BLaER1 (cell line): ENCODE measurements at regions not wholly inside any gene's neighbourhood (a gene's known extent, or its start where the extent isn't known, plus 50 kb on each side); places are given as distances from the start of the nearest gene placed in this dataset.
"Not testable (repeated sequence)": the region's sequence is repeated elsewhere in the genome, so short reads cannot be mapped to it uniquely, and the experiment has no call there.

Experiments used
- H3K27ac ChIP-seq: shearing (Covaris generic); formaldehyde crosslinking; 2 replicates; pipeline ENCODE4 v1.8.1; 2022
- H3K27me3 ChIP-seq: shearing (Covaris generic); formaldehyde crosslinking; 2 replicates; pipeline ENCODE4 v1.8.1; 2022
- H3K36me3 ChIP-seq: shearing (Covaris generic); formaldehyde crosslinking; 2 replicates; pipeline ENCODE4 v1.8.1; 2022
- H3K4me1 ChIP-seq: shearing (Covaris generic); formaldehyde crosslinking; 2 replicates; pipeline ENCODE4 v1.8.1; 2022
- H3K4me2 ChIP-seq: shearing (Covaris generic); formaldehyde crosslinking; 2 replicates; pipeline ENCODE4 v1.8.1; 2022
- H3K4me3 ChIP-seq: shearing (Covaris generic); formaldehyde crosslinking; 2 replicates; pipeline ENCODE4 v1.8.1; 2022
- H3K9ac ChIP-seq: shearing (Covaris generic); formaldehyde crosslinking; 2 replicates; pipeline ENCODE4 v1.8.1; 2022
- H3K9me3 ChIP-seq: shearing (Covaris generic); formaldehyde crosslinking; 2 replicates; pipeline ENCODE4 v1.8.1; 2022
- H4K20me1 ChIP-seq: shearing (Covaris generic); formaldehyde crosslinking; 2 replicates; pipeline ENCODE4 v1.8.1; 2022
- Cebpa-rat ChIP-seq: shearing (Covaris generic); IDR thresholded peaks from 2 replicates; pipeline ENCODE4 v1.8.1; 2022

DNA sequence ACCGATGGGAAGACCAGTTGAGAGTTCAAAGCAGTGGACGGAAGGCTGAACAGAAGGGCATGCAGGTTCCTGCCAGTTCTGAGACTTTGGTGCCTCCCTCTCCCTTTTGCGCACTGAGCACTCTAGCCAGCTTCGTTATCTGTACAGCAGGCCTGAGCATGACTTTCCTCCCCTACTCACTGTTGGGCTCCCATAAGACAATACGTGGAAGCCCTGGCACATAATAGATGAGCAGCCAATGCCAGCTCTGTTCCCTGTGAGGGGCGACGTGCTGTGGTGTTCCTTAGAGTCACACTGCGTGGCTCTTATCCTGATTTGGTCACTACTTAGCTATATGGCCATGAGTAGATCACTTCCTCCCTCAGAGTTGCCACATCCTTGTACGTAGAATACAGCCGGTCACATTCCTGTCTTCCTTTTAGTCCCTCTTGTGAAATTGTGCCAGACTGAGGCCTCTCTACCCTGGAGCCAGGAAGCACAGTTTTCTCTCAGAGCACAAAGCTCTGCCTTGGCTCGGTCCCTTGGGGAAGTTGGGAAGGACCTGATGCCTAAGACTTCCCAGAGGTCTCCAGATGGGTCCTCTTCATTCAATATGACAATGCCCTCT is 160.4 kb upstream of the MAMLD1 start:
- peaks cover 7% of the 10 kb centered on the region; the same call in 1 of the 2 replicates for H3K9me3 ChIP-seq
- no peaks in the 10 kb centered on the region for H3K36me3 ChIP-seq
- H3K27me3 ChIP-seq, result no peaks in the 10 kb centered on the region
- no peak for TF ChIP-seq Cebpa-rat
- H3K4me3 ChIP-seq, result no peak overlapping the region
- no peak overlapping the region for H3K27ac ChIP-seq
- H4K20me1 ChIP-seq, result no peaks in the 10 kb centered on the region
- no peak overlapping the region for H3K9ac ChIP-seq
- no peak overlapping the region; the same call in 1 of the 2 replicates for H3K4me2 ChIP-seq
- peaks cover 39% of the 10 kb centered on the region for H3K4me1 ChIP-seq

DNA sequence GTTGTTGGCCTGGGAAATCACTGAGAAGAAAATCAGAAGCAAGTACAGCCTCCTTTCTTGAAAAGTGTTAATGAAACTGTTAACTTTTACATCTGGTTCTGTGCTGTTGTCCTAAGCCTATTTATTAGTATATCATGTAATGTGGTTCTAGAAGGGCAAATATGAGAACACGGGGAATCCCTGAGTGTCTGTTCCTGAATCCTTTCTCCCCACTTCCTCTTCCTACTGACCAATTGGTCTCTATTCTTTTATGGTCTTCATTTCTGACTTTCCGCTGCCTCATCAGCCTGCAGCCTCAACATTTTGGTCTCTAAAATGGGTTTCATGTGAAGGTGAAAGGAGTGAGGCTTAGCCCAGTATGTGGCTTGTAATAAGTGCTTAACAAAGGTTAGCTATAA is 159.9 kb upstream of the MAMLD1 start:
- Histone ChIP-seq H3K27ac (no peak overlapping the region), H4K20me1 (no peaks in the 10 kb centered on the region), H3K4me1 (peaks cover 38% of the 10 kb centered on the region), H3K36me3 (no peaks in the 10 kb centered on the region), H3K27me3 (no peaks in the 10 kb centered on the region), H3K9ac (no peak overlapping the region), H3K9me3 (peaks cover 12% of the 10 kb centered on the region), H3K4me2 (no peak overlapping the region; the same call in 1 of the 2 replicates), H3K4me3 (no peak overlapping the region)
- TF ChIP-seq Cebpa-rat, result no peak

DNA sequence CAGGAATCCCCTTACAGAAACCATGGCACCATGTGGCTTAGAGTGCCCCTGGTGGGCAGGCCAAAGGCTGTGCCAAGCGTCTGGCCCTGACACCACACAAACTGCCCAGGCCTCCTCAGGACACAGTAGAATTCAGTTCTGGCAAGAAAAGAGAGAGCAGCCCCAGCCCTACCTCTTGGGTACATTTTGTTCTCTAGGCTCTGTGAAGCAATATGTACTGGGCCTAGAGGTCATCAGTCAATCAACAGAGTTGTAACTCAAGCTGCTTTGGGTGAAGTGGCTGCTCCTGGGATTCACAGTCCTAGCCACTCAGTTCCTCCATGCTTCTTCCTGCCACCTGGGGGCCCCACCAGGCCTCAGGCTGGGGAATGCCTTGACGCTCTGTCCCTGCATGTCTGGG is 158.1 kb upstream of the MAMLD1 start:
- Histone ChIP-seq H4K20me1 (no peaks in the 10 kb centered on the region), H3K9me3 (peaks cover 12% of the 10 kb centered on the region), H3K4me2 (no peak overlapping the region), H3K4me1 (peaks cover 21% of the 10 kb centered on the region), H3K4me3 (no peak overlapping the region), H3K27me3 (no peaks in the 10 kb centered on the region), H3K9ac (no peak overlapping the region), H3K36me3 (no peaks in the 10 kb centered on the region), H3K27ac (no peak overlapping the region)
- TF ChIP-seq Cebpa-rat, result no peak

DNA sequence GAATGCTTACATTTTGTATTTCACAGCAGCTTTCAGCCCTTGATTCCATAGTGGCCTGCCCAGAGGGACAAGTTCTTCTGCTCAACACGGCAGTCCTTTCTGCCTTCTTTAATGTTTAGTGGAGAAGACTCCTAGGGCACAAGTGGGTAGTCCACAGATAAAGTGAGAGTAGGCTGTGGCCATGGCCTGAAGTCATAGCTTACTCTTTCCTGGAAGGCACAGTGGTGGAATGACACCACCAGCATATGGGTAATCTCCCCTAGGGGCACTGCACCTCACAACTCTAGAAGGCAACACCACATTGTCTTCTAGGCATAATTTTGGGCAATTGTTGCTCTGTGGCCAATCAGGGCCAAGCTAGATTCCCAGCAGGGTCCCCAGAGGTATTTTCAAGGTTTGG is 155.4 kb upstream of the MAMLD1 start:
- Histone ChIP-seq H3K27ac (no peak overlapping the region), H4K20me1 (no peaks in the 10 kb centered on the region), H3K9me3 (peaks cover 12% of the 10 kb centered on the region), H3K4me1 (peaks cover 15% of the 10 kb centered on the region), H3K4me3 (no peak overlapping the region), H3K27me3 (no peaks in the 10 kb centered on the region), H3K9ac (no peak overlapping the region), H3K4me2 (no peak overlapping the region), H3K36me3 (no peaks in the 10 kb centered on the region)
- no peak for TF ChIP-seq Cebpa-rat

DNA sequence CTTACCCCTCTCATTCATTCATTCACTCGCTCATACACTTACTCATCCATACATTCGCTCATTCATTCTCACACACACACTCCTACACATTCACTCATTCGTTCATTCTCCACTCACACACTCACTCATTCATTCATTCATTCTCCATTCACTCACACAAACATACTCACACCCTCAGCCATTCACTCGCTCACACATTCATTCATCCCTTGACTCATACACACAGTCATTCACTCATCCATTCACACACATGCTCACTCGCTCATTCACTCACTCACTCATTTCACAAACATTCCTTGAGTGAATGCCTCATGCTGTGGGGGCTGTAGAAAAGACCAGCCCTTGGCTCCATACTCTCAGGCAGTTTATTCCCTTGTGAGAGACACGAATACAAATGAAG is 151.1 kb upstream of the MAMLD1 start:
- H3K9ac ChIP-seq, result no peak overlapping the region
- H3K4me3 ChIP-seq, result no peak overlapping the region
- H3K27ac ChIP-seq, result no peak overlapping the region
- no peak for TF ChIP-seq Cebpa-rat
- peaks cover 12% of the 10 kb centered on the region for H3K9me3 ChIP-seq
- no peaks in the 10 kb centered on the region for H3K27me3 ChIP-seq
- H3K36me3 ChIP-seq, result no peaks in the 10 kb centered on the region
- H4K20me1 ChIP-seq, result no peaks in the 10 kb centered on the region
- H3K4me1 ChIP-seq, result peaks cover 19% of the 10 kb centered on the region
- no peak overlapping the region for H3K4me2 ChIP-seq

DNA sequence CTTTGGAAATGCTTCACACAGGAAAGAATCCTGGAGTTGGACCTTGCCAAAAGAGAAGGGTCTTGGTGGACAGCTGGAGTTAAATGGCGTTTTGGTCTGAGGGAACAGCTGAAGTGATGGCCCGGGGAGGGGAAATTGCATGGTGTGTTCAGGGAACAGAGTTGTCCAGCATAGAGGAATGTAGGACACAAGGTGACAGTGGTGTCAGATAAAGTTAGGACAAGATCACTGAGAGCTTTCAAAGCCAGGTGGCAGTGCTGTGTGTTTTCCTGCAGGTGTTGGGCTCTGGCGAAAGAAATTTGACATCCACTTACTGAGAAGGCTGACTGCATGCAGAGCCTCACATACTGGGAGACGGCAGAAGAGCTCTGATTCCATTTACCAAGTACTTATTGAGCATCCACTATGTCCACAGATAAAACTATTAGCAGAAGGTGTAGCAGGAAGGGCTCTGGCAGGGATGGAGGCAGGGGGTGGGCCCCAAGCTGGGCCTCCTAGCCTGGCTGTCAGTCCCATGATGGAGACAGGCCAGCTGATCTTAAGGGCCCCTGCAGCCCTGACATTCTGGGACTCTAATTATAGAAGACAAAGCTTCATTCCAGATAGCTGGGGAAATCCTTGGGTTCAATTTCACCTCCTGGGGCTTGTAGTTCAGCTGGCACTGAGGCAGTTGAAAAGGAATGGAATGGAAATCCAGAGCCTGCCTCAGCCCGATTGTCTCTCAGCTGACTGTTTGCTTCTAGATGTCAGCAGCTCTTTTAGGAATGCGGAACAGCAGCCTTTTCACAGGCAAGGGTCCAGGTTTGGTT is 150.2 kb upstream of the MAMLD1 start:
- TF ChIP-seq Cebpa-rat, result no peak
- H3K4me2 ChIP-seq, result no peak overlapping the region
- H3K27ac ChIP-seq, result no peak overlapping the region

DNA sequence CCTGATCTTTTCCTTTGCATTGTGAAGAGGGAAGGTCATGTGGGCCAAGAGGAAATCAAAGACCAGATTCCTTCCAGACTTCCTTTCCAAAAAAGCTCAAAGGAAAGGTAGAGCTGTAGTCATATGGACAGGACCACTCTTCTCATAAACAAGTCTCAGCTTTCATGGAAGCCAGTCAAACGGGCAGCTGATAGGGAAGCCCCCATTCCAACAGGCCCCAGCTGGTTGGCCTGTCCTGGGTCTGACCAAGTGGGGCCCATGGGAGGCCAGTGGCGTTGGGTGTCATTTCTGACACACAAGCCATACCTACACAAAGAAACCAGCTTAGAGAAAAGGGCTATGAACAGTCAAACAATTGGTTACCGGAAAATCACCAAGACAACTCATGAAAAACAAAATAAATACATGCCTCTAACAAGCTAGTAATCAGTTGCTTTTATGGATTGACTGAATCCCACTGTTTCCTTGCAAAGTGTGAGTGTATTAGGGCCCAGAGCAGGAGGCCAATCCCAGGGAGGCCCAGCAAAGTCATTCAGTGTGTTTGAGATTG is 149.6 kb upstream of the MAMLD1 start:
- H3K4me2 ChIP-seq, result no peak overlapping the region
- no peaks in the 10 kb centered on the region; the same call in 1 of the 2 replicates for H3K9me3 ChIP-seq
- no peak overlapping the region for H3K9ac ChIP-seq
- no peak overlapping the region for H3K27ac ChIP-seq
- H3K4me1 ChIP-seq, result peaks cover 35% of the 10 kb centered on the region
- H3K36me3 ChIP-seq, result no peaks in the 10 kb centered on the region
- H4K20me1 ChIP-seq, result no peaks in the 10 kb centered on the region
- no peak for TF ChIP-seq Cebpa-rat
- no peaks in the 10 kb centered on the region for H3K27me3 ChIP-seq
- H3K4me3 ChIP-seq, result no peak overlapping the region

More for the DNA sequence above, 150.2 kb upstream of the MAMLD1 start:
- Histone ChIP-seq H3K4me1 (peaks cover 28% of the 10 kb centered on the region), H3K9me3 (peaks cover 4% of the 10 kb centered on the region), H3K36me3 (no peaks in the 10 kb centered on the region), H3K4me3 (no peak overlapping the region), H4K20me1 (no peaks in the 10 kb centered on the region), H3K9ac (no peak overlapping the region), H3K27me3 (no peaks in the 10 kb centered on the region)

DNA sequence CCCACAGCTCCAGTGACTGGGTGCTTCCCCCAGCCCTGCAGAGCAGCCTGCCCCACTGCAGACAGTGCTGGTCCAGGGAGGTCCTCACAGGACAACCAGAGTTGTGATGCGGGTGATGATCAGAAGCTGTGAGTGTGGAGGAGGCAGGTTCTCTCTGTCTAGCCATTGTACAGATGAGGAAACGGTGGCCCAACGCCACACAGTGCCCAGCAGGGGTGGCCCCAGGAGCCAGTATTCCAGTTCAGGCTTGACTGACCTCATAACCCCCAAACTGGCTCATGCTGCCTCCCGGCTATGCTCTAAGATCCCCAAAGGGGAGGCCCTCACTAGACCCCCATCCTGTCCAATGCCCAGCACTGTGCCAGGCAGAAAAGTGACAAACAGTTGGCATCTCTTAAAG is 147.1 kb upstream of the MAMLD1 start:
- H3K9me3 ChIP-seq, H3K4me3 ChIP-seq, H3K27ac ChIP-seq, H4K20me1 ChIP-seq, H3K36me3 ChIP-seq, H3K27me3 ChIP-seq, H3K9ac ChIP-seq: not testable (repeated sequence)
- peaks cover 56% of the 10 kb centered on the region for H3K4me1 ChIP-seq
- H3K4me2 ChIP-seq, result peak overlapping the region; percentile 74; the same call in 1 of the 2 replicates

DNA sequence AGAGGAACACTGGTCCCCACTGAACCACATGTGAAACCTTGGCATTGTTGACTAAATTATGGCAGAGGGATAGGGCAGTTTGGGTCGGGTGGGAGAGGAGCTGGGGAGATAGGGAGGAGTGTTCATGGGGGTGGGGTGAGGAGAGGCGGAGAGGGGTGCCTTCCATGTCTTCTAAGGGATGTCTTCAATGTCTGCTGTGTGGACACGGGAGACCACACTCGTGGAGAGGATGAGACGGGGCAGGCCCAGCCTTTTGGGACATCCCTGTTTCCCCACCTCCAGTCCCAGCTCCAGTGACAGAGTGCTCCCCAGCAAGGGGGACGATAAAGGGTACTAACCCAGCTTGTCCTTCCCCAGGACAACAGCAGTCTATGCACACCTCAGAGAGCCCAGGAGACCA is 146.4 kb upstream of the MAMLD1 start:
- Histone ChIP-seq H3K27ac (no peak overlapping the region), H3K4me1 (peaks cover 50% of the 10 kb centered on the region), H3K9ac (no peak overlapping the region), H3K27me3 (no peaks in the 10 kb centered on the region), H3K4me3 (no peak overlapping the region), H3K4me2 (peak overlapping the region; percentile 74), H3K36me3 (no peaks in the 10 kb centered on the region), H4K20me1 (no peaks in the 10 kb centered on the region), H3K9me3 (no peaks in the 10 kb centered on the region)
- no peak for TF ChIP-seq Cebpa-rat

DNA sequence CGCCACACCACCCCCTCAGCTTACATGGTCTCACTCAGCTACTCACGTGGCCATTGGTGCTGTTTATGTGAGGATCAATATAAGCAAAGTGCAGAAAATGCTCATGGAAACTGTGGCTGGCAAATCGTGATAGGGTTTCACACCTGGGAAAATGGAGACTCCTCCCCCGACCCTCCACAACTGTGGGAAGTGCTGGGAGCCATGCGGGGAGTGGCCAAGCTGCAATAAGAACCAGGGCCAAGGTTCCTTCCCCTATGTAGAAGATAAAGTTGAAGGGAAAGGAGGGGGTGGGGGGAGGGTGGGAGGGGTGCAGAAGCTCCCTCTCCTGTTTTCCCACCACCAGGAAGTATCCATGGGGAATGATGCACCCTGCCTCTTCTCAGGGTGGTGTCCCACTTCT is 145.5 kb upstream of the MAMLD1 start:
- no peak overlapping the region for H3K4me3 ChIP-seq
- H3K9ac ChIP-seq, result no peak overlapping the region
- H3K4me1 ChIP-seq, result peaks cover 49% of the 10 kb centered on the region
- no peak overlapping the region for H3K27ac ChIP-seq
- H3K9me3 ChIP-seq, result no peaks in the 10 kb centered on the region
- no peaks in the 10 kb centered on the region for H3K27me3 ChIP-seq
- H3K4me2 ChIP-seq, result peak overlapping the region; percentile 74
- no peaks in the 10 kb centered on the region for H3K36me3 ChIP-seq
- TF ChIP-seq Cebpa-rat, result no peak
- no peaks in the 10 kb centered on the region for H4K20me1 ChIP-seq
